RWPE1 (cell line): ENCODE measurements at regions not wholly inside any gene's neighbourhood (a gene's known extent, or its start where the extent isn't known, plus 50 kb on each side); places are given as distances from the start of the nearest gene placed in this dataset.

ENCODE experiments used
- CTCF ChIA-PET: fragments of 350-600 bp; sonication (Branson Sonifier 250); formaldehyde crosslinking; extraction: SDS; loops from one replicate; lab custom pipeline; 2021; lab: Yijun Ruan, JAX
- POLR2A ChIA-PET: fragments of 400-600 bp; formaldehyde crosslinking; extraction: SDS; loops from one replicate; lab custom pipeline; 2020; ENCODE audit warnings: antibody characterized with exemption; ENCODE audit not compliant: low non-redundant PET; lab: Yijun Ruan, JAX
- DNase-seq: peaks from one replicate; pipeline ENCODE4 v3.0.0; 2012; ENCODE audit warnings: low spot score
- H3K27ac ChIP-seq: fragments of 450-650 bp; 2 replicates; pipeline ENCODE4 v1.5.1; 2017
- TF ChIP-seq, protein P1 (sequence below): fragments of 450-650 bp; conservative IDR thresholded peaks from 2 replicates; pipeline ENCODE4 v1.5.1; 2017; ENCODE audit warnings: low read depth, mild to moderate bottlenecking

DNA sequence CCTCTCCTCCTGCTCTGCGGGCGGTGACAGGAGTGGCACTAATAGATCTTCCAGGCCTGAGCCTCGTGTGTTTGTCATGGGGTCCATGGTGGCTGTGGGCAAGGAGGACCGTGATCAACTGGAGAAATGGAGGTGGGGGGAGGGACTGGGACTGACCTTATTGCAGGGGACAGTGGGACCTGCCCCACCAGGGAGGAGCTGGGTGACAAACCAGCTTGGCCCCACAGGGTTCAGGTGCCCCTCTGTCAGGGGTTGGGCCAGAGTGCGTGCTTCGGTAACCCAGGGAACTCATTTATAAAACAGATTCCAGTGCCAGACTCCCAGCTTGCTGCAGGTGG is 366.5 kb downstream of the BCOR start:
- DNase-seq: no peak
- TF ChIP-seq, protein P1, sequence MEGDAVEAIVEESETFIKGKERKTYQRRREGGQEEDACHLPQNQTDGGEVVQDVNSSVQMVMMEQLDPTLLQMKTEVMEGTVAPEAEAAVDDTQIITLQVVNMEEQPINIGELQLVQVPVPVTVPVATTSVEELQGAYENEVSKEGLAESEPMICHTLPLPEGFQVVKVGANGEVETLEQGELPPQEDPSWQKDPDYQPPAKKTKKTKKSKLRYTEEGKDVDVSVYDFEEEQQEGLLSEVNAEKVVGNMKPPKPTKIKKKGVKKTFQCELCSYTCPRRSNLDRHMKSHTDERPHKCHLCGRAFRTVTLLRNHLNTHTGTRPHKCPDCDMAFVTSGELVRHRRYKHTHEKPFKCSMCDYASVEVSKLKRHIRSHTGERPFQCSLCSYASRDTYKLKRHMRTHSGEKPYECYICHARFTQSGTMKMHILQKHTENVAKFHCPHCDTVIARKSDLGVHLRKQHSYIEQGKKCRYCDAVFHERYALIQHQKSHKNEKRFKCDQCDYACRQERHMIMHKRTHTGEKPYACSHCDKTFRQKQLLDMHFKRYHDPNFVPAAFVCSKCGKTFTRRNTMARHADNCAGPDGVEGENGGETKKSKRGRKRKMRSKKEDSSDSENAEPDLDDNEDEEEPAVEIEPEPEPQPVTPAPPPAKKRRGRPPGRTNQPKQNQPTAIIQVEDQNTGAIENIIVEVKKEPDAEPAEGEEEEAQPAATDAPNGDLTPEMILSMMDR: no peak
- POLR2A ChIA-PET: interaction anchor here (0.6 kb wide), 1 partner anchor 12 kb away, joined by 3 read pairs; no protein-coding TSS in a partner anchor
- CTCF ChIA-PET: interaction anchor here (0.5 kb wide), 1 partner anchor 364 kb away, joined by 3 read pairs; no protein-coding TSS in a partner anchor
- H3K27ac ChIP-seq: peak overlapping the region; percentile 29; the same call in 1 of the 2 replicates

DNA sequence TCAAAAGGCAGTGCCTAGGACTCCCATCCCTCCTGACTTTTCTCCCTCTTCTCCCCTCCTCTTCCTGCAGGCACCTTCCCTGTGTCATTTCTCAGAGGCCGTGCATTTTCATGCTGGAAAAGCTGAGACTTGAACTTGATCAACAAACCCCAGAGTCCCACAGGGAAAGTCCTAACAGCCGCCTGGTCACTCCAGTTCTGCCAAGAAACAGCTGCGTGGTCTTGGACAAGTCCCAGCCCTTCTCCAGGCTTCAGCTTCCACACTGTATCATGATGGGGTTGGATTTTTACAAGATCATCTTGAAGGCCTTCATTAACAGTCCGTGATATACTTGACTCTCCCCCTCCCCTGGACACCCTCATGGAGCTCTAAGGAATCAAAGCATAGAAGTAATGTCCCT is 366.0 kb downstream of the BCOR start:
- CTCF ChIA-PET: interaction anchor here (0.5 to 0.7 kb wide), 3 partner anchors 11 to 365 kb away, joined by 3 to 5 read pairs (median 4); no protein-coding TSS in a partner anchor
- POLR2A ChIA-PET: interaction anchor here (0.6 kb wide), 1 partner anchor 12 kb away, joined by 3 read pairs; no protein-coding TSS in a partner anchor

DNA sequence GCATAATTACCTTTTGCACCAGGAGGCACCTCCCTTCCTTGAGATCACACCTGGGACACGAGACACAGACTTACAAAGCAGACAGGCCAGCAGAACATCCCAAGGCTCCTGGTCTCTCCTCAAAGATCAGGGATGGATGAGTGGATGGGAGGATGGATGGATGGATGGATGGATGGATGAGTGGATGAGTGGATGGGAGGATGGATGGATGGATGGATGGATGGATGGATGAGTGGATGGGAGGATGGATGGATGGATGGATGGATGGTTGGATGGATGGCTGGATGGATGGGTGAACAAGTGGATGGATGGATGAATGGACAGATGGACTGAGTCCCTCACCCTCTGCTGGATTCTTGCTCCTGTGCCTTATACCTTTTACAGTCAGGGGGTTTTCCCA is 364.0 kb downstream of the BCOR start:
- CTCF ChIA-PET: no interaction called here
- POLR2A ChIA-PET: no interaction called here
- DNase-seq: no peak
- TF ChIP-seq, protein P1: no peak
- no peak overlapping the region for H3K27ac ChIP-seq

More for the DNA sequence above, 366.0 kb downstream of the BCOR start:
- no peak for DNase-seq
- H3K27ac ChIP-seq: no peak overlapping the region
- TF ChIP-seq, protein P1: no peak

DNA sequence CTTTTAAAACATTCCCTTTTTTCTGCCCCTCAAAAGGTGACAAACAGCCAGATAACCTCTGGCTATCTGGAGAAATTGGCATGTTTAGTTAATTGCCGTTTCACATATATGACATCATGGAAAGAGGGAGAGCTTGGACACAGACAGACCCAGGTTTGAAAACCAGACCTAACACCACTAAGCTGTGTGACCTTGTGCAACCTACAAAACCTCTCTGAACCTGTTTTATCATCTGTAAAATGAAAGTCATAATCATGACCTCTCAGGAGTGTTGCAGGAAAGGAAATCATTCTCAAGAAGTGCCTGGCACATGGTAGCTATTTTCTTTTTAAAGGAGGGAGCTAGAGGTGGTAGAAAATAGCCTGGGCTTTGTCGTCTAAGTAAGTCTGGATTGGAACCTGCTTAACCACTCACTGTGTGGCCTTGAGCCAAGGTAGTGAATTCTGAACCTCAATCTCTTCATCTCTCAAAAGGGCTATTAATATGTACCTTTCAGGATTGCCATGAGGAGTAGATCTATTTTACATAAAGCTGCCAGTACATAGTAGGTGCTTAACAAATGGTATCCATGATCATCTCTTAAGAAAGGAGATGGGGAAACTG is 363.5 kb downstream of the BCOR start:
- CTCF ChIA-PET: no interaction called here
- no peak for DNase-seq
- H3K27ac ChIP-seq: no peak overlapping the region
- TF ChIP-seq, protein P1: no peak
- POLR2A ChIA-PET: no interaction called here

DNA sequence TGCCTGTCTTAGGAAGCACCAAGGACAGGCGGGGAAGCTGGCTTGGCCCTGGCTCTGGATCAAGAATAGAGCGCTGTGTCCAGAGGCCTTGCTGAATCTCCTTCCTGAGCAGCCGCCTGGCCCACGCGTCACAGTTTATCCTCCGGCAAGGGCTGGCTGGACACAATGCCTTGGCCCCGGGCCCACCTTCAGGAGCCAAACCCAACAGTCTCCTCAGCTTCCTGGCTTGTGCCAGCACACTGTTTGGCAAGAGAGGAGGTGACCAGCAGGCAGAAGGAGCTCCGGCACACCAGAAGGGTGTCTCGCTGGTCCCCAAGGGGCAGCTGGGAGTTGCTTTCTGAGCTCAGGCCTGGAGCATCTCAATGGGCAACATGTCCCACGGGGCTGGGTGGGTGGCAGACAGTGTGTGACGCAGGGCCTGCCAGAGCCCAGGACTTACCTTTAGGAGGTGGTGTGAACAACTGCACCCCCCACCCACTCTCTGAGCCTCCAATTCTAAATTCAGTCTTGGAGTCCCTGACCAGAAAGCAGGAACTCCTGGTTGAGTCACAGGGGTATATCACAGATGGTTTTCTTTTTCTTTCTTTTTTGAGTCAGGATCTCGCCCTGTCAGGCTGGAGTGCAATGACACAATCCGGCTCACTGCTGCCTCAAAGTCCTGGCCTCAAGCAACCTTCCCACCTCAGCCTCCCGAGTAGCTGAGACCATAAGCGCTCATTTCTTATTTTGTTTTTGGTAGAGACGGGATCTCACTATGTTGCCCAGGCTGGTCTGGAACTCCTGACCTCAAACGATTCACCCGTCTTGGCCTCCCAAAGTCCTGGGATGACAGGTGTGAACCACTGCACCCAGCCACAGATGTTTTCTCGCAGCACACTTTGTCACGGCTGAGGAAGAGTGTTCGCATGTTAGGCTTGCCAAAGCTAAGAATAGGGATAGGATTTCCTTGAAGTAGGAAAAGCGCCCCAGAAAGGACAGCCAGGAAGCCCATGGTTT is 361.2 kb downstream of the BCOR start:
- ChIA-PET CTCF (interaction anchor here (1.0 kb wide), 1 partner anchor 10 kb away, joined by 3 read pairs; no protein-coding TSS in a partner anchor), POLR2A (no interaction called here)
- H3K27ac ChIP-seq: peak overlapping the region; percentile 87
- TF ChIP-seq, protein P1: no peak
- peak; percentile 31 for DNase-seq

DNA sequence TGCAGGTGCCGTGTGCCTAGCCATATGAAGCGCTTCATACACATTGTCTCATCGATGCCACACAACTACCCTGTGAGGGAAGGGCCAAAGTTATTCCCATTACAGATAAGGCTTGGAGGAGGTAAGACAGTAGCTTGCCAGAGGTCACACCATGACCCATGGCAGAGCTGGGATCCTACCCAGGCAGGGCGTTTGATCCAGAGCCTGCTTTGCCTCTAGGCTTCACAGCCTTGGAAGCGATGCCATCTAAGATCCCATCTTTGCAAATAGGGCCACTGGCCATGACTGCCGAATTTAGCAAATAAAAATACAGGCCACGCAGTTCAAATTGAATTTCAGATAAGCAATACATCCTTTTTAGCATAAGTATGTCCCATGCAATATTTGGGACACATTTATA is 358.2 kb downstream of the BCOR start:
- CTCF ChIA-PET: no interaction called here
- TF ChIP-seq, protein P1: no peak
- no peak overlapping the region for H3K27ac ChIP-seq
- POLR2A ChIA-PET: no interaction called here
- no peak for DNase-seq
